Panc1 (cell line): ENCODE measurements at regions not wholly inside any gene's neighbourhood (a gene's known extent, or its start where the extent isn't known, plus 50 kb on each side); places are given as distances from the start of the nearest gene placed in this dataset.

Source experiments
- ATAC-seq: fragments of 200-7000 bp; cut with Tn5 transposase; 2 replicates; pipeline ENCODE4 v1.9.1; 2020; ENCODE audit warnings: mild to moderate bottlenecking, moderate library complexity
- BruUV-seq: library from RNA; stranded (reverse); fragments of 400-500 nt; replicated peaks from 2 replicates; lab custom pipeline; 2021; lab: Mats Ljungman, UMichigan
- CTCF ChIA-PET: fragments of 300-600 bp; sonication (Branson Sonifier 250); formaldehyde crosslinking; loops from one replicate; lab custom pipeline; 2022; ENCODE audit warnings: antibody characterized with exemption; lab: Charles Lee
- POLR2A ChIA-PET: fragments of 300-600 bp; sonication (Branson Sonifier 250); formaldehyde crosslinking; loops from one replicate; lab custom pipeline; 2022; ENCODE audit warnings: antibody characterized with exemption; lab: Charles Lee
- DNase-seq: peaks from one replicate; pipeline ENCODE4 v3.0.0-alpha.2; 2010; ENCODE audit warnings: low read depth, low spot score
- H3K27ac ChIP-seq: 2 replicates; pipeline ENCODE4 v1.5.1; 2011; ENCODE audit warnings: mild to moderate bottlenecking, low read length, inconsistent platforms
- H3K27me3 ChIP-seq: fragments of 200-500 bp; sonication (Bioruptor generic); 2 replicates; pipeline ENCODE4 v1.6.0; 2014; ENCODE audit warnings: low read length, inconsistent platforms; ENCODE audit not compliant: control insufficient read depth, insufficient read depth
- H3K36me3 ChIP-seq: fragments of 200-500 bp; sonication (Bioruptor generic); 2 replicates; pipeline ENCODE4 v1.5.1; 2014; ENCODE audit warnings: inconsistent platforms, mild to moderate bottlenecking, low read length, moderate library complexity; ENCODE audit not compliant: control insufficient read depth, insufficient read depth
- H3K4me1 ChIP-seq: 2 replicates; pipeline ENCODE4 v1.5.1; 2011; ENCODE audit warnings: inconsistent platforms, mild to moderate bottlenecking, low read length, moderate library complexity; ENCODE audit not compliant: control insufficient read depth, insufficient read depth
- H3K4me3 ChIP-seq, 2 experiments: 2 replicates each; pipeline ENCODE4 v1.5.1; 2011 to 2012; ENCODE audit warnings: low read depth in 2 of 2, low read length in 2 of 2, mild to moderate bottlenecking in 2 of 2, inconsistent platforms in 1 of 2, moderate library complexity in 1 of 2
- H3K9me3 ChIP-seq: fragments of 200-500 bp; sonication (Bioruptor generic); 2 replicates; pipeline ENCODE4 v1.5.1; 2014; ENCODE audit warnings: low read depth, mild to moderate bottlenecking, inconsistent platforms, low read length, moderate library complexity; ENCODE audit not compliant: control insufficient read depth, insufficient read depth
- POLR2AphosphoS5 ChIP-seq: IDR thresholded peaks from 2 replicates; pipeline ENCODE4 v1.6.1; 2012; ENCODE audit warnings: mild to moderate bottlenecking, low read depth, low read length, moderate library complexity
- SIN3A ChIP-seq: IDR thresholded peaks from 2 replicates; pipeline ENCODE4 v1.6.1; 2012; ENCODE audit warnings: low read depth, mild to moderate bottlenecking, low read length, moderate library complexity, borderline replicate concordance; ENCODE audit not compliant: insufficient read depth
- TCF7L2 ChIP-seq: IDR thresholded peaks from 2 replicates; pipeline ENCODE4 v1.6.1; 2011; ENCODE audit warnings: mild to moderate bottlenecking, low read depth, low read length, inconsistent platforms
- in situ Hi-C: cut with HindIII; loops from 2 replicates; pipeline ENCODE4 v1.10.0; 2016; ENCODE audit warnings: low sequenced_read_pairs, low pct_unique_long_range_greater_than_20kb
- intact Hi-C: fragments of 100-400 bp; cut with micrococcal nuclease; formaldehyde crosslinking; loops from one replicate; pipeline ENCODE4 v1.10.0; 2022; ENCODE audit not compliant: unreplicated experiment
- TF ChIP-seq, protein P1 (sequence below): fragments of 450-650 bp; IDR thresholded peaks from 2 replicates; pipeline ENCODE4 v1.5.1; 2017; ENCODE audit warnings: mild to moderate bottlenecking
- TF ChIP-seq, protein P2 (sequence below), 2 experiments: IDR thresholded peaks; 2 replicates each; pipeline ENCODE4 v1.6.1; 2011 to 2012; ENCODE audit warnings: low read depth in 2 of 2, control low read depth in 1 of 2, low read length in 1 of 2, mild to moderate bottlenecking in 1 of 2, moderate library complexity in 1 of 2; ENCODE audit not compliant: insufficient read depth in 1 of 2

DNA sequence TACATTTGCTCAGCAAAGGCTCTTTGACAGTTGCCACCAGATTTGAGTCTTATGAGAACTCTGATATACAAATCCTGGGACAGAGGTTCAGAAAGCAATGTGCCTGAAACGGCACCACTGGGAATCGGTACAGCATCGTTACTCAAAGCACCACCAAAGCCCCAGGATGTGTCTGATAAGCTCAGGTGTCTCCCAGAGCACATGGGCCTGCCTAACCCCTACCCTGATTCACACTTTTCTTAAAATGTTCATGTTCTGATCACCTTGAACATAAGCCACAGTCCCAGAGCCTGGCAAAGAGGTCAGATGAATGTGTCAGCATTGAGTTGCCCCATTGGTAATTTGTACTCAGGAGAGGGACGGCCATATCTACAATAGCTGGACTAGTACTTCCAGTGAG, 545.8 kb upstream of the AUTS2 start:
- POLR2A ChIA-PET = no interaction called here
- no peaks in the 10 kb centered on the region for H3K9me3 ChIP-seq
- TF ChIP-seq, protein P1, sequence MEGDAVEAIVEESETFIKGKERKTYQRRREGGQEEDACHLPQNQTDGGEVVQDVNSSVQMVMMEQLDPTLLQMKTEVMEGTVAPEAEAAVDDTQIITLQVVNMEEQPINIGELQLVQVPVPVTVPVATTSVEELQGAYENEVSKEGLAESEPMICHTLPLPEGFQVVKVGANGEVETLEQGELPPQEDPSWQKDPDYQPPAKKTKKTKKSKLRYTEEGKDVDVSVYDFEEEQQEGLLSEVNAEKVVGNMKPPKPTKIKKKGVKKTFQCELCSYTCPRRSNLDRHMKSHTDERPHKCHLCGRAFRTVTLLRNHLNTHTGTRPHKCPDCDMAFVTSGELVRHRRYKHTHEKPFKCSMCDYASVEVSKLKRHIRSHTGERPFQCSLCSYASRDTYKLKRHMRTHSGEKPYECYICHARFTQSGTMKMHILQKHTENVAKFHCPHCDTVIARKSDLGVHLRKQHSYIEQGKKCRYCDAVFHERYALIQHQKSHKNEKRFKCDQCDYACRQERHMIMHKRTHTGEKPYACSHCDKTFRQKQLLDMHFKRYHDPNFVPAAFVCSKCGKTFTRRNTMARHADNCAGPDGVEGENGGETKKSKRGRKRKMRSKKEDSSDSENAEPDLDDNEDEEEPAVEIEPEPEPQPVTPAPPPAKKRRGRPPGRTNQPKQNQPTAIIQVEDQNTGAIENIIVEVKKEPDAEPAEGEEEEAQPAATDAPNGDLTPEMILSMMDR = no peak
- TF ChIP-seq, protein P2, sequence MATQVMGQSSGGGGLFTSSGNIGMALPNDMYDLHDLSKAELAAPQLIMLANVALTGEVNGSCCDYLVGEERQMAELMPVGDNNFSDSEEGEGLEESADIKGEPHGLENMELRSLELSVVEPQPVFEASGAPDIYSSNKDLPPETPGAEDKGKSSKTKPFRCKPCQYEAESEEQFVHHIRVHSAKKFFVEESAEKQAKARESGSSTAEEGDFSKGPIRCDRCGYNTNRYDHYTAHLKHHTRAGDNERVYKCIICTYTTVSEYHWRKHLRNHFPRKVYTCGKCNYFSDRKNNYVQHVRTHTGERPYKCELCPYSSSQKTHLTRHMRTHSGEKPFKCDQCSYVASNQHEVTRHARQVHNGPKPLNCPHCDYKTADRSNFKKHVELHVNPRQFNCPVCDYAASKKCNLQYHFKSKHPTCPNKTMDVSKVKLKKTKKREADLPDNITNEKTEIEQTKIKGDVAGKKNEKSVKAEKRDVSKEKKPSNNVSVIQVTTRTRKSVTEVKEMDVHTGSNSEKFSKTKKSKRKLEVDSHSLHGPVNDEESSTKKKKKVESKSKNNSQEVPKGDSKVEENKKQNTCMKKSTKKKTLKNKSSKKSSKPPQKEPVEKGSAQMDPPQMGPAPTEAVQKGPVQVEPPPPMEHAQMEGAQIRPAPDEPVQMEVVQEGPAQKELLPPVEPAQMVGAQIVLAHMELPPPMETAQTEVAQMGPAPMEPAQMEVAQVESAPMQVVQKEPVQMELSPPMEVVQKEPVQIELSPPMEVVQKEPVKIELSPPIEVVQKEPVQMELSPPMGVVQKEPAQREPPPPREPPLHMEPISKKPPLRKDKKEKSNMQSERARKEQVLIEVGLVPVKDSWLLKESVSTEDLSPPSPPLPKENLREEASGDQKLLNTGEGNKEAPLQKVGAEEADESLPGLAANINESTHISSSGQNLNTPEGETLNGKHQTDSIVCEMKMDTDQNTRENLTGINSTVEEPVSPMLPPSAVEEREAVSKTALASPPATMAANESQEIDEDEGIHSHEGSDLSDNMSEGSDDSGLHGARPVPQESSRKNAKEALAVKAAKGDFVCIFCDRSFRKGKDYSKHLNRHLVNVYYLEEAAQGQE (IDR thresholded peaks at IDR 0.05; ENCODE audit: insufficient read depth in 1 of 2, low read depth in 2 of 2, low read length in 1 of 2) = no peak
- TF ChIP-seq POLR2AphosphoS5 (no peak), SIN3A (no peak), TCF7L2 (no peak)
- no peak overlapping the region for H3K27ac ChIP-seq
- no peaks in the 10 kb centered on the region for H3K36me3 ChIP-seq
- intact Hi-C loops (no loop called here), in situ Hi-C loops (no loop called here)
- H3K27me3 ChIP-seq = no peaks in the 10 kb centered on the region
- CTCF ChIA-PET = interaction anchor here (0.6 kb wide), 1 partner anchor 247 kb away, joined by 3 read pairs; no protein-coding TSS in a partner anchor
- H3K4me3 ChIP-seq = no peak overlapping the region
- DNase-seq (no peak), ATAC-seq (no peak)
- BruUV-seq = no TSS peak
- no peaks in the 10 kb centered on the region for H3K4me1 ChIP-seq

DNA sequence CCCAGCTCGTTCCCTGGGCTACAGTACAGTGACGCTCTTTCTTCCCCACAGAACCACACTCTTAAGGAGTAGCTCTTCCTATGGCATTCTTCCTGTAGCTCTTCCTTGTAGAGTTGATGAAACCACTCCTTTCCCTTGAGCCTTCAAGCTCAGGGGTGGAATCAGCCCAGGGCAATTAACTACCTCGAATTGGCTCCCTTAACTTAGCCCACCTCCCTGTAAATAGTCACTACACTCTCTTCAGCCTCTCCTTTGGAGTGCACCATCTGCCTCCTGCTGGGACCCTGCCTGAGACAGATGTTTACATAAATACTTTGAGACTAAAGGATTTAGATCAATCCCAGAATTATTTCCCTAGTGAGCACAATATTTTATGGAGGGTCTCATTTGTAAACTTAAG, 537.8 kb upstream of the AUTS2 start:
- TF ChIP-seq, protein P1 = no peak
- no peak for TF ChIP-seq POLR2AphosphoS5
- no peak for TF ChIP-seq TCF7L2
- TF ChIP-seq SIN3A = no peak
- TF ChIP-seq, protein P2 (IDR thresholded peaks at IDR 0.05; ENCODE audit: insufficient read depth in 1 of 2, low read depth in 2 of 2, low read length in 1 of 2) = no peak
- ChIA-PET CTCF (no interaction called here), POLR2A (no interaction called here)

More for the DNA sequence above, 537.8 kb upstream of the AUTS2 start:
- Histone ChIP-seq H3K4me3 (no peak overlapping the region), H3K27me3 (no peaks in the 10 kb centered on the region), H3K36me3 (no peaks in the 10 kb centered on the region), H3K27ac (no peak overlapping the region), H3K4me1 (no peaks in the 10 kb centered on the region), H3K9me3 (no peaks in the 10 kb centered on the region)
- no peak for DNase-seq
- in situ Hi-C loops (no loop called here), intact Hi-C loops (no loop called here)
- no TSS peak for BruUV-seq
- no peak for ATAC-seq
